GM19043 (cell line): ENCODE measurements at regions not wholly inside any gene's neighbourhood (a gene's known extent, or its start where the extent isn't known, plus 50 kb on each side); places are given as distances from the start of the nearest gene placed in this dataset.
"Not testable (repeated sequence)": the region's sequence is repeated elsewhere in the genome, so short reads cannot be mapped to it uniquely, and the experiment has no call there.

Experiments used
- ATAC-seq: cut with Tn5 transposase; IDR thresholded peaks from one replicate; pipeline ENCODE4 v1.9.1; 2021; ENCODE audit warnings: low read depth; ENCODE audit not compliant: unreplicated experiment

GRCh38 chr22:25390297-25391240 lies 171.1 kb downstream of the CRYBB2 start:
- ATAC-seq: no peak

GRCh38 chr22:25392584-25392983 lies 171.9 kb upstream of the GRK3 start:
- no peak for ATAC-seq

- ATAC-seq: no peak
Observed at GRCh38 chr22:25393121-25393805, 171.2 kb upstream of the GRK3 start.

GRCh38 chr22:25395468-25395867 lies 169.0 kb upstream of the GRK3 start:
- no peak for ATAC-seq

- no peak for ATAC-seq
Observed at GRCh38 chr22:25395915-25396314, 168.6 kb upstream of the GRK3 start.

GRCh38 chr22:25396615-25397200 lies 167.8 kb upstream of the GRK3 start:
- no peak for ATAC-seq

- no peak for ATAC-seq
Observed at GRCh38 chr22:25397616-25398015, 166.9 kb upstream of the GRK3 start.

GRCh38 chr22:25398591-25399062 lies 165.8 kb upstream of the GRK3 start:
- ATAC-seq: not testable (repeated sequence)

- no peak for ATAC-seq
Observed at GRCh38 chr22:25399649-25400151, 164.8 kb upstream of the GRK3 start.

GRCh38 chr22:25402160-25402500 lies 162.3 kb upstream of the GRK3 start:
- ATAC-seq: no peak

GRCh38 chr22:25402501-25403283 lies 161.8 kb upstream of the GRK3 start:
- ATAC-seq: no peak

- no peak for ATAC-seq
Observed at GRCh38 chr22:25403284-25403810, 161.1 kb upstream of the GRK3 start.

GRCh38 chr22:25403811-25404471 lies 160.5 kb upstream of the GRK3 start:
- ATAC-seq: no peak

- no peak for ATAC-seq
Observed at GRCh38 chr22:25404556-25404927, 159.9 kb upstream of the GRK3 start.

- no peak for ATAC-seq
Observed at GRCh38 chr22:25404928-25405816, 159.3 kb upstream of the GRK3 start.

- no peak for ATAC-seq
Observed at GRCh38 chr22:25405841-25406509, 158.5 kb upstream of the GRK3 start.

- ATAC-seq: no peak
Observed at GRCh38 chr22:25406510-25407210, 157.8 kb upstream of the GRK3 start.
